HG02852 (cell line): ENCODE measurements at regions not wholly inside any gene's neighbourhood (a gene's known extent, or its start where the extent isn't known, plus 50 kb on each side); places are given as distances from the start of the nearest gene placed in this dataset.

Experiments used
- ATAC-seq: cut with Tn5 transposase; IDR thresholded peaks from one replicate; pipeline ENCODE4 v1.9.1; 2021; ENCODE audit warnings: mild to moderate bottlenecking, moderate library complexity; ENCODE audit not compliant: unreplicated experiment

GRCh38 chr4:138894709-138895108, 120.9 kb upstream of the NOCT start:
- ATAC-seq = no peak

- no peak for ATAC-seq
Measured at GRCh38 chr4:138894011-138894410, 121.6 kb upstream of the NOCT start.

GRCh38 chr4:138892483-138893407, 122.8 kb upstream of the NOCT start:
- ATAC-seq = peak; percentile 52

- no peak for ATAC-seq
Measured at GRCh38 chr4:138891631-138892031, 124.0 kb upstream of the NOCT start.

GRCh38 chr4:138890891-138891570, 124.5 kb upstream of the NOCT start:
- ATAC-seq = no peak

- no peak for ATAC-seq
Measured at GRCh38 chr4:138889216-138889615, 126.4 kb upstream of the NOCT start.

GRCh38 chr4:138887741-138888140, 127.8 kb upstream of the NOCT start:
- ATAC-seq = no peak

GRCh38 chr4:138887341-138887740, 128.2 kb upstream of the NOCT start:
- no peak for ATAC-seq

- no peak for ATAC-seq
Measured at GRCh38 chr4:138879757-138880156, 135.8 kb upstream of the NOCT start.

GRCh38 chr4:138875891-138876608, 139.5 kb upstream of the NOCT start:
- ATAC-seq = no peak

GRCh38 chr4:138871555-138871875, 144.1 kb upstream of the NOCT start:
- ATAC-seq = no peak

- peak; percentile 82 for ATAC-seq
Measured at GRCh38 chr4:138870737-138871554, 144.6 kb upstream of the NOCT start.

- no peak for ATAC-seq
Measured at GRCh38 chr4:138869631-138870030, 145.9 kb upstream of the NOCT start.

- ATAC-seq = no peak
Measured at GRCh38 chr4:138869165-138869564, 146.4 kb upstream of the NOCT start.

- no peak for ATAC-seq
Measured at GRCh38 chr4:138868562-138868961, 147.0 kb upstream of the NOCT start.

GRCh38 chr4:138867404-138867803, 148.2 kb upstream of the NOCT start:
- no peak for ATAC-seq

GRCh38 chr4:138866314-138866713, 149.3 kb upstream of the NOCT start:
- no peak for ATAC-seq

GRCh38 chr4:138865765-138866164, 149.8 kb upstream of the NOCT start:
- no peak for ATAC-seq

- no peak for ATAC-seq
Measured at GRCh38 chr4:138864961-138865720, 150.4 kb upstream of the NOCT start.

- ATAC-seq = no peak
Measured at GRCh38 chr4:138863160-138863559, 152.4 kb upstream of the NOCT start.
